NCI-H2171 (cell line): ENCODE measurements at regions not wholly inside any gene's neighbourhood (a gene's known extent, or its start where the extent isn't known, plus 50 kb on each side); places are given as distances from the start of the nearest gene placed in this dataset.
"Not testable (repeated sequence)": the region's sequence is repeated elsewhere in the genome, so short reads cannot be mapped to it uniquely, and the experiment has no call there.

Experiments
- DNase-seq: peaks from one replicate; lab custom pipeline; 2025; lab: John Stamatoyannopoulos, UW

DNA sequence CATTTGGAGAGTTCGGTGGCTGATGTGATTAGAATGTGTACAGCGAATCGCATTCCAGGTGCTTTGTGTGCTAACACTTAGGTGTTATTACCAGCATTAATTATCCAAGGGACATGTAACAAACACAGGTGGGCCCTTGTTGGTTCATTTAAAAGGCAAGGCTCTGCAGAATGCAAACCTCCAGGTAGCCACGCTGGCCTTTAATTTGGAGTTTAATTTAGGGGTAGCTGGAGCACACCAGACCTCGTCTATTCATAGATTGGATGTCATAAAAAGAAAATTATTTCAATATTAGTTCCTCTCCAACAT lies 191.1 kb downstream of the MAT2B start:
- DNase-seq = no peak

DNA sequence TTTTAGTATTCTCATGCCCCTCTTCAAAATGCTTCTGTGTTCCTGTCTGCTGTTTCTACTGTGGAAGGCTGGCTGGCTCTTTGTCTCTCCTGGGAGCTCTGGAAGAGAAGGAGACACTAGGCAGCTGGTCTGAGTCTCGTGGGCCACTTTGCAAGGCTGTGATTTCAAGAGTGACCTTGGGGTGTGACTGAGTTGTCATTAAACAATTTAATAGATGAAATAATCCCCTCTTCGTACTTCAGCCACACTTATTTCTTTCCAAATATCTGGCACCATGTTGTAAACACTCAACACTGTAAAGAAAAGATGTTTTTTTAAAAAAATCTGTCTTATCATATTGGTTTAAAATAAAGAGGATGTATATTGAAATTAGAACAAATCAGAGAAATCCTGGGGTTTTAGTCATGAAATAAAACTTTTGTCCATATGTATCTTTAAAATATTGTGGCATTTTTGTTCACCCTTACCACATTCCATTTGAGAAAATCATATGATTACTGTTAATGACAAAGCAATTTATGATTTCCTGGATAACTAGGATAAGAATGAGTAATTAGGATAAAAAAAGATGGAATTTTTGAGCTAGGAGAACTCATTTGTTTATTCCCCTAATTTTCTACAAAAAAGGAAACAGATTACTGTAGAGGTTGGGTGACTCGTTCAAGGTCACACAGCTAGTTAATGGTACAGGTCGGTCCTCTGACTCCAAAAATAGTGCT lies 200.8 kb downstream of the MAT2B start:
- DNase-seq = no peak

DNA sequence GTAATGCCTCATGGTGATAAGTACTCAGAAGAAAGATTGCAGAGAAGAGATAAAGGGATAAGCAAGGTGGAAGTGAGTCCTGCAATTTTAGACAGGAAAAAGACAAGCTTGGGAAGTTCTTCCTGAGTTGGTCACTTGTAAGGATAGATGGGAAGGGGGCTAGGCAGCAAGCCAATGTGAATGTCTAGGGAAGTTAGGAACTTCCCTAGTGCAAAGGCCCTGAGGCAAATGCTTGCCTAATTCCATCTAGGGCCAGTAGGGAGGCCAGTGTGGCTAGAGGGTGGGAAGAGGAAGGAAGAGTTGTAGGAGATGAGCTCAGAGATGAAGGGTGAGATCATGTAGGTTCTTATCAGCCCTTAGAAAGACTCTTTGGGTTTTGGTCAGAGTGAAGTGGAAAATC lies 206.6 kb downstream of the MAT2B start:
- DNase-seq = no peak

GRCh38 chr5:163718272-163718671 lies 212.9 kb downstream of the MAT2B start:
- DNase-seq = no peak

DNA sequence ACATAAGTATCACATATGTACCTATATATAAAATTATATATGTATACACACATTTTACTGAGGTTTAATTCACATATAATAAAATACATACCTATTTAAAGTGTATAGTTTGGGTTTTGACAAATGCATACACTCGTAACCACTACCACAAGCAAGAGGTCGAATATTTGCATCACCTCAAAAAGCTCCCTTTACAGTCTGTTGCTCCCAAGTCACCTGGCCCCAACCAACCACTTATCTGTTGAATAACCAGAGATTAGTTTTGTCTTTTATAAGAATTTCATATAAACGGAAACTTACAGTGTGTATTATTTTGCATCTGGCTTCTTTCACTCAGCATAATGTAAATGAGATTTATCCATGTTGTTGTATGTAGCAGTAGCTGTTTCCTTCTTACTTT lies 218.9 kb downstream of the MAT2B start:
- no peak for DNase-seq

GRCh38 chr5:163727028-163727427 lies 221.6 kb downstream of the MAT2B start:
- DNase-seq = no peak

GRCh38 chr5:163730206-163730756 lies 224.9 kb downstream of the MAT2B start:
- DNase-seq = no peak

DNA sequence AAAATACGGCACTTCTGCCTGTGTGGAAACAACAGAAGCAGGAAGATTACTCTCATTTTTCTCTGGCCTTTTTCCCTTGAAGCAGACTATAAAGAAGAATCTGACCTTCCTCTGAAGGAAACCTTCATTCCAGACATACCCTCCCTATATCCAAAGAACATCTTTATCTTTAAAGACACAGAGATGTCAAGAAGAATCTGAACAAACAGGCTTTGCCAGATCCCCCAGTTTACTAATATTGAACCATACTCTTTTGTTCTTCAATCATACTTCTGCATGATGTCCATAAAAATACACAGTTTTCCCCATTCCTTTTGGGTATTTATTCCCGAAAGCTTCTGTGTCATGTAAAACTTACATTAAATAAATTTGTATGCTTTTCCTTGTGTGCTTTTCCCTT lies 225.8 kb downstream of the MAT2B start:
- no peak for DNase-seq

- no peak for DNase-seq
These were observed 229.7 kb downstream of the MAT2B start for GRCh38 chr5:163735069-163735468.

- no peak for DNase-seq
These were observed 242.2 kb downstream of the MAT2B start for GRCh38 chr5:163747586-163747985.

- no peak for DNase-seq
These were observed 243.5 kb downstream of the MAT2B start for GRCh38 chr5:163748934-163749333.

- not testable (repeated sequence) for DNase-seq
These were observed 245.0 kb downstream of the MAT2B start for GRCh38 chr5:163750415-163750814.

DNA sequence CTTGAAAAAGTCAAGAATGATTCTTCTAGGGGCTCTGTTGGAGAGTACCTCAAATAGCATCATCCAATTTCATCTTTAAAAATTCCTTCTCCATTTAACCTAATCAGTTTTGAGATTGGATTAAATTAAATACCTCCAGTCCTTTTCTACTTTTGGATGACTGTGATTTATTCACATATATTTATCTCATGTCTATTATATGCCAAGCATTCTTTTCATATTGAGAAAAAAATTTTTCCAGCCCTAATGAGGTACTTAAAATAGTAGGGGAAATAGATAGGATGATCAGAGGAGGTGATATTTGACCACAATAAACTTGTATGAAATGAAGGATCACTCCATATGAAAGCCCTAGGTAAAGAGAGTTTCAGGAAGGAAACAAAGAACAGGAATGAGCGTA lies 250.1 kb downstream of the MAT2B start:
- DNase-seq = no peak

DNA sequence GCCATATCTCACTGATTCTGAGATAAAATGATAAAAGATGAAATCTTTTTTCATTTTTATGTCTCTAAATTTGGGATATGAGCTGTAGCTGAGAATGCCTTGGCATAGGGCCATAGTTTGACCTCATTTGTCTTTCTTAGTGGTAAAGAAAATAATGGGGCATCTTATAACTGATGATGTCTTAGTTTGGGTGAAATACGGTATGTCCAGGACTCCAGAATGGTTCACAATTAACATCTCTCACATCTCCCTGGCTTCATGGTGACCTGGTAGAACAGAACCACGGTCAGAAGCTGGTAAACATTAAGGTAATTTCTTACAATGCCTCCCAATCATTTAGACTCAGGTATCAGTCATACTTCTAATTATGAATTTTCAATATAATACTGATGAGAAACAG lies 250.8 kb downstream of the MAT2B start:
- no peak for DNase-seq

DNA sequence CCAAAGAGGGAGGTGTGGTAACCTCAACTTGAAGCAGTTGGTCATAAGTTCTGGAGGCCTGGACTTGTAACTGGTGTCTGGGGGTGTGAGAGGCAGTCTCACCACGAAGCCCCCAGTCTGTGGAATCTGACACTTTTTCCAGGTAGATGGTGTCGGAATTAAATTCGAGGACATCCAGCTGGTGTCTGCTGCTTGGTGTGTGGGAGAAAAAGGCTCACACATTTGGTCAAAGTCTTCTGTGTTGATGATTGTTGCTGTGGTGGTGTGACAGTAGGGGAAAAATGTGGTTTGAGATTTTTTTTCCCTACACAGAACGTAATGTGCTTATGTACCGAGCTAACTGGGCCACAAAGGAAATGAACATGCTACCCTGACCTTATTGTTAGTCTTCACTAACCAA lies 251.9 kb downstream of the MAT2B start:
- no peak for DNase-seq

DNA sequence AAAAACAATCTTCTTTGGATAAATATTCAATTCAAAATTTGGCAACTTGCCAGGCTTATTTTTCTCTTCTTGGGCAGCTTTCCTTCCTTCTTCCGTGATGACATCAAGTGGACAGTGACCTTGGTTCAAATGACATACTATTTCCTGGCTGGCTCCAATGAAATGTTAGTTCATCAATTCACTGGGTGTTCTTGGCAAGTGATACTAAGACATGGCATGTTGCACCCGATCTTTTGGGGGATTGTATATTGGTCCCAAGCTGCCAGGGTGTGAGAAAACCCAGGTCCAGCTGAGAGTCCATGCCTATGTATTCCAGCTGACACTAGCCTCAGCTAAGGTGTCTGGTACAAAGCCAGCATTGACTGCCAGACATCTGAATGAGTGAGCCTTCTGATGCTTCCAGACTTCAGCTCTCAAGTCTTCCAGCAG lies 252.9 kb downstream of the MAT2B start:
- DNase-seq = no peak

DNA sequence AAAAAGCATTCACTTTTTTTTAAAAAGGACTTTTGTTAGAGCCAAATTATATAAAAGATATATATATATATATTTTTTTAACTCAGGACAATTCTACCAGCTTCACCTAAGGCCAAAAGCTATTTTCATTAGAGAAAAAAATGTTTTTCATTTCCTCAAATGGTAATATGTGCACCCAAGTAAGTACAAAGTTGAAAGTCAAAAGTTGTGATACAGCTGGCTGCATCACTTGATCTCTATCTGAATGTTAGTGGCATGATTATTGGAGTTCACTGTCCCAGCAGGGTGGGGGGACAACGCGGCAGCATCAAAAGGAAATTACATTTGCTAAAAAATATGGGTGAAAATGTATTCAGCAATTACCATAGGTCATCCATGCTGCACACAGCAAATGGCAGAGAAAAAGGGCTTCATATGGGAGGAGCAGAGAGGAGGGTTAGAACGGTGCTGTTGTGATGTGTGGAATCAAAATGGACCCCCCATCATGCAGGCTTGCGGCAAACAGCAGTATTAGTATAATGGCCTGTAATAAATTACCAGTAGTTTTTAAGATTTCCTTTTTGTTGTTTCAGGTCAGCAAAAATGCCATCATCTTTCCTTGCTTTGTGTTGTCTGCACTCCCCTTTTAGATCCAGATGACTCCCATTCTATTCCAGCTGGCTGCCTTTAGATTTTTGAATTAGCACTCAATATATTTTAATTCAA lies 253.7 kb downstream of the MAT2B start:
- no peak for DNase-seq

DNA sequence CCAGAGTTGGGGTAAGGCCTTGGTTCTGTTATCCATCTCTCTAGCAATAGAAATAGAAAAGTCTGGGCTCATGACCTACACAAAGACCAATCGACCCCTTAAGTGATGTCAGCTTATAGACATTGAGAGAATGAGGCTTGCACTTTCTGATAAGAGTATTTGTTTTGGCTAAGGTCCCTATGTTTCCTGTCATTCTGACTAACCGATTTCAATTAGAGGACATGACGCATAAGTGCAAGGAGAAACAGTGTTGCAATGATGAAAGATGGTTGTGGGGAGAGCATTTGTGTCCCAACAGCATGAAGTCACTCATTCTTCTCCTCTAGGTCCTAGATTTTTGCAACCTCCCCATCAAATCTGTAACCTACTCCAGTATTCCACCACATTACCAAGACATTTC lies 255.1 kb downstream of the MAT2B start:
- DNase-seq = no peak

- no peak for DNase-seq
These were observed 261.7 kb downstream of the MAT2B start for GRCh38 chr5:163766936-163767670.

DNA sequence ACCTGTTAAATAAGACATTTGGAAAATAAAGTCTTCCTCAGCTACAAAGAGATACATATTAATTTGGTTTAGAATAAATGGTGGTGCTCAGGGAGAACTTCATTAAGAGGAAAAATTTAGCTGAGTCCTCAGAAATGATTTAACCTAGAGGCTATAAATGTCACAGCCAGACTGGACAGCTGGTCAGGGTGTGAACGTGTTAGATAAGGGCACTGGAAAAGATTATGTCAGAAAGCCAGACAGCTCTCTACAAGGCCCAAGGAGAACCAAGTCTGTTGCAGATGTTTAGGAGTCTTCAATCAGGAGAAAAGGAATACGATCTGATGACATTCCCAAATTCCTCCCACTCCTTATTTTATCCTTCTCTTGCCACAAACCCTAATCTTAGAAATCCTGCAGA lies 265.2 kb downstream of the MAT2B start:
- DNase-seq = no peak

DNA sequence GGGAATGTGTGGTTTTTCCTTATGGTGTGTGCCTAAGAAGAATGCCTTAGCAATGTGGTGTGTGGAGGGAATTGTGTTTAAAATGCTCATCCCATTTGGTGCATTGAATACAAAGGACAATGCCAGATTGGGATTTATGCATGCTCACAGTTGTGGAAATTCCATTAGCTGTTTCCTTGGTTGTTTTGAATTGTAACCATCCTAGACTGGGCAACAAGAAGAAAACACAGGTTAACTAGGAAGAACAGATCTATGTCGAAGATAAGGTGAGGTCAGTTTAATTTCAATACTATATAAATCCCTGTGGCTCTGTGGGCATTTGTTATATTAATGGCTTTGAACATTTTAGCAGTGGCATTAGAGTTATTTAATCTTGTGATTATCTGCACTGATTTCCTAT lies 266.8 kb downstream of the MAT2B start:
- DNase-seq = no peak

DNA sequence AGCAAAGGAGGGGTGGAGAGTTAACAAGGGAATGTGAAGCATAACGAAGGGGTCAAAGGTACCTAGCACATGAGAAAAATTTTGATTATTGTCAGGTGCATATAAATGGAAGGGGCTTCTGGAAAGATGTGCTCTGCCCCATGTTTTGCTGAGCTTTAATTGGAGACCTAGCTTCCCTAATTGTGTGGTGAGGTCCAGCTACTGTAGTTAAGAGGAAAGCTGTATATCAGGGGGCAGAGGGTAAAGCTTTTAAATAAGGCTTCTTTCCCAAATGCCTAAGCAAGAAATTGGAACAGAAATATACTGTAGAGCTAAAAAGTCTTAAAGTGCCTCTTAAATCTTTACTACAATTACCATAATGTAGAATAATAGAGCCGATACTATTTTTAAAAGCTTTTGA lies 267.2 kb downstream of the MAT2B start:
- no peak for DNase-seq

DNA sequence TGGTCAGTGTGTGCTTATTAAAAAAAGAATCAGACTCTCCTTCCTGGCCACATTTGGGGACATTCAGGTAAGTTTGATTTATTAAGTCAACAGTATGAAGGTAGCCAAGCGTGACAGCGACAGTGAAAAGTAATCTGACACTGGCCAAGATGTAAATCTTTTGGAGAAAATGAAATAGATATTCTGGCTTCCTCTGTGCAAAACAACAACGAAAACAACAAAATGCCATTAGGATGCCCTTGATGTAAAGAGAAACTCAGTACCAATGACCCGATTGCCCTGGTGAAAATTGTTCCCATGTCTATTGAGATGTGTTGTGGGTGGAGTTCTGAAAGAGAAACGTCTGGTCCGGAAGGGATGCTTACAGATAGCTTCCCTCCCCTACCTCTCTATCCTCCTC lies 267.8 kb downstream of the MAT2B start:
- DNase-seq = peak; percentile 11
